ENCODE measurements at regions not wholly inside any gene's neighbourhood (a gene's known extent, or its start where the extent isn't known, plus 50 kb on each side); places are given as distances from the start of the nearest gene placed in this dataset.
"Not testable (repeated sequence)": the region's sequence is repeated elsewhere in the genome, so short reads cannot be mapped to it uniquely, and the experiment has no call there.

- DNase-seq (ENCODE audit: low spot score), result no peak
These were observed 283.8 kb downstream of the GATA3 start for GRCh38 chr10:8338177-8338766.

- no peak for DNase-seq (ENCODE audit: low spot score)
These were observed 290.3 kb downstream of the GATA3 start for GRCh38 chr10:8344756-8345155.

GRCh38 chr10:8346861-8347260 is 292.4 kb downstream of the GATA3 start:
- DNase-seq (ENCODE audit: low spot score), result no peak

- not testable (repeated sequence) for DNase-seq (ENCODE audit: low spot score)
These were observed 293.1 kb downstream of the GATA3 start for GRCh38 chr10:8347614-8348013.

DNA sequence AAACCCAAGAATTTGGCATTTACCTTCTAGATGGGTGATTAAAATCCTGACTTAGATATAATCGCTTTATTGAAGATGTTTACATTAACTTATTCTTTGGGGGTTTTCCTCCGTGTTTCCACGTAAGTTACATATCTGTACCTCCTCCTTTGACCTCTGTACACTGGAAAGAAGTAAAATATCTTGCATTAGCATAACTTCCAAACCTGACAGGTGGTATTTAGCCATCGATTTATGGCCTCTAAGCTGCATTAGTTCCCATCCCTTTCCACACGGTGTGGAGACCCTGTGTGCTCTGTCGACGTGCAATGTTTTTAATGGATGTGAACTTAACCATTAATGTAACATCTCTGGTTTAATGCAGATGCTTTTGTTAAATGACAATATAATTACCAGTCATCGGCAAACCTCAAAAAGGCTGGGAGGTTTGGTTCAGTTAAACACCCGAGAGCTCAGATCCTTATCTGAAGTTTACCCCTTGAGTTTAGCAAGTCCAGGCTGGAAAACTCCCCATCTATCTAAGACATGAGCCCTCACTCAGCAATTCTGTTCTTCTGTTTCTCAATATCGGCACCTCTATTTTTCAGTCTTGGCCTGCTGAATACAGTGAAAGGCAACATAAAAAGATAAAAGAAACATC is 295.2 kb downstream of the GATA3 start:
- no peak for DNase-seq (ENCODE audit: low spot score)

GRCh38 chr10:8350250-8350967 is 295.9 kb downstream of the GATA3 start:
- DNase-seq (ENCODE audit: low spot score), result no peak

DNA sequence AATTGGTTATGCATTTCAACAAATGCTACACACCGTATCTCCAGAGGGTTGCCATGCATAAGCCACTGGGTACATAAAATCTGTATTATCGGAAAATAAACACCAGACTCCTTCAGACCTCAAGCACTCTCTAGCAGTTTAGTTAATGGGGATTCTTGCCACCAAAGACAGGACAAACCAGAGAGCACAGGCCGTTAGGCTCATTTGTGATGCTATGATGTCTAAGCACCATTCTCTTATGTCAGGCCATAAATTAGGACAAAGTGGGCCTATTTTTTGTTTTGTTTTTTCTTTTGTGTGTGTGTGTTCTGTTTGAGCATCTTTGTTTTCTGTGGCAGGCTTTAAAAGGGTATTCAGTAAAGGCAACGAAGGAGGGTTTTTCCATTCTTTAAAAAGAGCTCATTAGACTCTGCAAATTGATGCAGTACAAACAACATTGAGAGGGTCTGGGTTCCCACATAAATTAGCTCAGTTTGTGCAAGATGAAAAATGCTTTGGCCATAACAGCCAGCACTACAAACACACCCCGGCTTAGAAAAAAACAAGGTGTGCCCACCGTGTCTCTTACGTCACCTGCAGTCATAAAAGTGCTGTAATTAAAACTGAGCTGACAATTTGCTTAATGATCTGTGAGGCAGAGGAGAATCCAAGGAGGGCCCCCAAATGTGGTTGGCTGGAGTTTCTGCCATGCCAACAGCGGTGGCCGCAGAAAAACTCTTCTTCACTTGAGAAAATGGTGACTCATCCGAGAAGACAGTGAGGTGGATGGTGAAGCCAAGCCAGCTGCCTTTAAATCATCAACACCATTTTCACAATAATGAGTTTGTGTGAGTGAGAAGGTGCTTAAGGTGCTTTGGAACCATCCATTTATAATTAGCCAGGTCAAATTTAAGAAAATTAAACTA is 297.9 kb downstream of the GATA3 start:
- DNase-seq (ENCODE audit: low spot score), result no peak

DNA sequence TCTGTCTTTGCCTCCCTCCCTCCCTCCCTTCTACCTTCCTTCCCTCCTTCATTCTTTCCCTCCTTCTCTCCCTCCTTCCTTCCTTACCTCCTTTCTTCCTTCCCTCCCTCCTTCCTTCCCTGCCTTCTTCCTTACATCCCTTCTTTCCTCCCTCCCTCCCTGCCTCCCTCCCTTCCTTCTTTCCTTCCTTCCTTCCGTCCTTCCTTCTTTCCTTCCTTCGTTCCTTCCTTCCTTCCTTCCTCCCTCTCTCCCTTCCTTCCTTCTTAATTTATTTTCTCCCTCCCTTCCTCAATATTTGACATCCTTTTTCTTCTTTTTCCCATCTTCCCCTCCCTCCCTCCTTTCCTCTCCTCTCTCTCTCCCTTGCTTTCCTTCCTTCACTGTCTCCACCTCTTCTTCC is 301.8 kb downstream of the GATA3 start:
- DNase-seq (ENCODE audit: low spot score), result no peak

GRCh38 chr10:8359467-8359866 is 305.0 kb downstream of the GATA3 start:
- no peak for DNase-seq (ENCODE audit: low spot score)

- no peak for DNase-seq (ENCODE audit: low spot score)
These were observed 305.9 kb downstream of the GATA3 start for GRCh38 chr10:8360365-8360764.

- DNase-seq (ENCODE audit: low spot score), result no peak
These were observed 306.5 kb downstream of the GATA3 start for GRCh38 chr10:8360814-8361509.

DNA sequence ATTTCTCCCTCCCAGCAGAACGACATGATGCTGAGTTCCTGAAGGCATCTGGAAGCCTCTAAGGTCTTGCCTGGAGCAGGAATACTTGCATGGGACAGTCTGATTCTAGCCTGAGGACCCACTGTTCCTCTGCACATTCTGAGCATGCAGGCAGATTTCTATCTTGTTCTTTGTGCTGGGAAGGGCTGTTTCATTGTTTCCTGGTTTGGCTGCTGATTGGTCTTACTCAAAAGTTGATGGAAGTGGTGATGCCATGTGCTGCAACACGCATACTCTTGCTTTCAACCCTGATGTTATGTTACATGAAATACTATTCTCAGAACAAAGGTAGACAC is 307.0 kb downstream of the GATA3 start:
- DNase-seq (ENCODE audit: low spot score), result no peak

DNA sequence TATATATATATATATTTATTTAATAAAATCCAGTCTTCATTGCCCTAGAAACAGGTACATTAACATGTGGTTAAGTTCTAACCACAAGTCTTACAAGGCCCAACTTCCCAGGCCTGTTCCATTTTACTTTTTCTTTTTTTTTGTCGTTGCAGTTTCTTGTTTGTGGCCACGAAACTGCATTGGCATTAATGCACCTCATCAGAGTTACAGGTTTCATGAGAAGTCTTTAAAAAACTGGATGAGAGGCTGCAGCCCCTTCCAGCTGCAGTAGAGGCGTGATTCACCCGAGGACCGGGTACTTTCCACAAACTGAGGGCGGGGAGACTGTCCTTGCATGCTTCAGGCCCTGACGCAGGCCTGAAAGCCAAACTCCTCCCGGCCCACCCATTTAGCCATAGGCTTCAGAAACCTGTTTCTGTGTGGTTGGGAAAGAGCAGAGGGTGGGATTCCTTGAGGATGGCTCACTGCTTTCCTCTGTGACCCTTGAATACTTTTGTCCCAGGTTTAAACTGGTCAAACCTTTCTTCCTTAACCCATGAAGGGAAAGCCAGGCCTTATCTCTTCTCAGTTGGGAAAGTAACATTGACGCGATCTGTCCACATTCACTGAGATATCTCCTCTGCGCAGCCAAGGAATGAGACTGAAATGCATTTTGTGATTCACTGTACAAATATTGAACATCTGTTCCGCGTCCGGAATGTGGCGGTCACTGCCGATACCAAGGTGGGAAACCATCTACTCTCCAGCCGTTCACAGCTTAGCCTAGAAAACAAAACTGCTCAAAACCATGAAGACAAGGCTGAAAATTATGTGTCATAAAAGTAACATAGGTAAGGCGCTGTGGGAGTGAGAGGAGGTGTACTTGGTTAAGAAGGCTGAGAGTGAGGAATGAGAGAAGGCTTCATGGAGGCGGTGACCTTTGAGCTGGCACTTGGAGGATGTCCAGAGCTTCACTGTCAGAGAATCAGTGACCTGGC is 311.7 kb downstream of the GATA3 start:
- peak; percentile 75 for DNase-seq (ENCODE audit: low spot score)

DNA sequence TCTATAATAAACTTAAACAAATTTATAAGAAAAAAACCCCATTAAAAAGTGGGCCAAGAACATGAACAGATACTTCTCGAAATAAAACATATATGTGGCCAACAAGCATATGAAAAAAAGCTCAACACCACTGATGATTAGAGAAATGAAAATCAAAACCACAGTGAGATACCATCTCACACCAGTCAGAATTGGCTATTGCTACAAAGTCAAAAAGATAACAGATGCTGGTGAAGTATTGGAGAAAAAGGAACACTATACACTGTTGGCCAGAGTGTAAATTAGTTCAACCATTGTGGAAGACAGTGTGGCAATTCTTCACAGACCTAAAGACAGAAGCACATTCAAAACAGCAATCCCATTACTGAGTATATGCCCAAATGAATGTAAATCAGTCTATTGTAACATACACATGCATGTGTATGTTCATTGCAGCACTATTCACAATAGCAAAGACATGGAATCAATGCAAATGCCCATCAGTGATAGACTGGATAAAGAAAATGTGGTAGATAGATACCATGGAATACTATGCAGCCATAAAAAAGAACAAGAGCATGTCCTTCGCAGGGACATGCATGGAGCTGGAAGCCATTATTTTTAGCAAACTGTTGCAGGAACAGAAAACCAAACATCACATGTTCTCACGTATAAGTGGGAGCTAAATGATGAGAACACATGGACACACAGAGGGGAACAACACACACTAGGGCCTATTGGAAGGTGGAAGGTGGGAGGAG is 313.4 kb downstream of the GATA3 start:
- not testable (repeated sequence) for DNase-seq (ENCODE audit: low spot score)

DNA sequence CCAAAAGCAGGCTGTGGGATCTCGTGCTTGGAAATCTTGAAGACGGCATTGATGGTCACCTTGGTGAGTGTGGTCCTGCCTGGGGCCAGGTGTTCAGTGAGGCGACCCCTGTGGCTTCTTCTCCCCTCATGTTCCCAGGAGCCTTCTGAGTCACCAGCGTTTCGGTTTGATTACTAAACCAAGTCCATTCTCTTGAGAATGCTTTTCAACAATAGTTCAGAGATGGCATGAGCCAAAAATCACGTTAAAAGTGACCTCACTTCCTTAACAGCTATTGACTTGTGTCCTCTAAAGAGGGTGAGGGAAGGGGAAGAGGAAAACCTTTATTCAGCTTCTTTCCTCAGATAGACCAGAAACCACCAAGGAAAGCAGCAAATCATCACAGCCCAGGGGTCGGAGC is 315.2 kb downstream of the GATA3 start:
- peak; percentile 20 for DNase-seq (ENCODE audit: low spot score)

GRCh38 chr10:8374334-8374733 is 319.8 kb downstream of the GATA3 start:
- DNase-seq (ENCODE audit: low spot score), result no peak

DNA sequence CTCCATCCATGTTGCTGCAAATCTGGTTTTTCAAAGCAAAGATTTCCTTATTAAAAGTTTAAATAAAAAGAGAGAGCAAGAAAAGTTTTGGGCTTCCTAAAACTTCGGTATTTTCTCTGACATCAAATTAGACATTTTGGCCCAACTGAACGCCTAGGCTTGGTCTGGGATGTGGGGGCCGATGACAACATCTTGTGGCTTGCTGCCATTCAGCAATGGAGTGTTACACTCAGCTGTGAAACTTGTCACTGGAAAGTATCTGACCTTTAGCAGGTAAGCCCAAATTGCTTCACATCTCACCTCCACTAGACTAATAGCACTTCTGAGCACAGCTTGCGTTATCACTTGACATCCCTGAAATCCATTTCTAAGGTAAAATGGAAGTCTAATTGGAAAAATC is 320.6 kb downstream of the GATA3 start:
- no peak for DNase-seq (ENCODE audit: low spot score)

DNA sequence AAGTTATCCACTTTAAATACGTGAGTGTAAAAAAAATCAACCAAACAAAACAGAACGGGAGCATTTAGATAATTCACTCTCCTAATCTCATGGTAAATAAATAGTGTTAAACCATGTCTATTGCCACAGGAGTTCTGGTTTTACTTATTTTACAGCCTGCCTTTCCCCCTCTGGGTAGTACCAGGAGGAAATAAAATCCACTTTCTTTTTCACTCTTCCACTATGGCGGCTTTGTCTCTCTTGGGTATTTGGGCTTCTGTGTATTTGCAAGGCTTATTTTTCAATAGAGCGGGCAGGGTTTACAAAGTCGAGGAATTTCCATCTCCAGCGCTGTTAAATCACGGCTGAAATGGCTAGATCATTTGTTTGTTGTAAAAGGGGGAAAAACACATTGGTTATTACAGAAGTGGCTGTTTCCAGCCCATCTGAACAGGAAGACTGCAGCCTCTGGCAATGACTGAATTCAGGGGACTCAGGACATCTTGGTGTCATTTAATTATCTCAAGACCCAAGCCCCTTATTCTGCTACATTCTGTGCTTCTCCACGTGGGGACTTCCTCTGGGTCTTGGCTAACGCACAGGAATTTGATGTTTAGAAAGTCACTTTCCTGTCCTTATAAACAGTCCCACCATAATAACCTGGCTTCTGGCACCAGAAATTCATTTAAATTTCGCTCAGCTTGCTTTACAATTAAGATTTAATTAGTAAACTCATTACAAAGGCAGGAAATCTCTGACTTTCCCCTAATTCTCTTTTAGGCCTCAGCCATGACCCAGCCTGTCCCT is 323.9 kb downstream of the GATA3 start:
- DNase-seq (ENCODE audit: low spot score), result no peak
